HL-60 (cell line): ENCODE measurements at regions not wholly inside any gene's neighbourhood (a gene's known extent, or its start where the extent isn't known, plus 50 kb on each side); places are given as distances from the start of the nearest gene placed in this dataset.

Experiments
- CTCF ChIP-seq: IDR thresholded peaks from one replicate; pipeline ENCODE4 v1.5.1; 2011; ENCODE audit warnings: low read length, control low read depth, inconsistent platforms; ENCODE audit not compliant: insufficient read depth
- POLR2AphosphoS5 ChIP-seq: IDR thresholded peaks from 2 replicates; pipeline ENCODE4 v1.6.1; 2012; ENCODE audit warnings: low read depth
- REST ChIP-seq: IDR thresholded peaks from 2 replicates; pipeline ENCODE4 v1.6.1; 2012; ENCODE audit warnings: low read depth; ENCODE audit not compliant: insufficient replicate concordance

GRCh38 chr6:23842760-23843159 is 283.3 kb upstream of the NRSN1 start:
- TF ChIP-seq CTCF (no peak), REST (no peak), POLR2AphosphoS5 (no peak)
